ENCODE measurements at regions not wholly inside any gene's neighbourhood (a gene's known extent, or its start where the extent isn't known, plus 50 kb on each side); places are given as distances from the start of the nearest gene placed in this dataset.

- ATAC-seq (no peak), DNase-seq (no peak), FAIRE-seq (no peak)
- intact Hi-C loops (cut with DNase I), result no loop called here
- WGBS, 2 donors, result 68 to 86% methylated on average over 2 of the region's 2 CpGs
- Histone ChIP-seq H3K27me3 (no peaks in the 10 kb centered on the region), H3K4me3 (no peak overlapping the region), H3K27ac (no peak overlapping the region), H3K9me3 (no peaks in the 10 kb centered on the region), H3K4me1 (no peaks in the 10 kb centered on the region), H3K36me3 (no peaks in the 10 kb centered on the region)
- TF ChIP-seq, protein P1, sequence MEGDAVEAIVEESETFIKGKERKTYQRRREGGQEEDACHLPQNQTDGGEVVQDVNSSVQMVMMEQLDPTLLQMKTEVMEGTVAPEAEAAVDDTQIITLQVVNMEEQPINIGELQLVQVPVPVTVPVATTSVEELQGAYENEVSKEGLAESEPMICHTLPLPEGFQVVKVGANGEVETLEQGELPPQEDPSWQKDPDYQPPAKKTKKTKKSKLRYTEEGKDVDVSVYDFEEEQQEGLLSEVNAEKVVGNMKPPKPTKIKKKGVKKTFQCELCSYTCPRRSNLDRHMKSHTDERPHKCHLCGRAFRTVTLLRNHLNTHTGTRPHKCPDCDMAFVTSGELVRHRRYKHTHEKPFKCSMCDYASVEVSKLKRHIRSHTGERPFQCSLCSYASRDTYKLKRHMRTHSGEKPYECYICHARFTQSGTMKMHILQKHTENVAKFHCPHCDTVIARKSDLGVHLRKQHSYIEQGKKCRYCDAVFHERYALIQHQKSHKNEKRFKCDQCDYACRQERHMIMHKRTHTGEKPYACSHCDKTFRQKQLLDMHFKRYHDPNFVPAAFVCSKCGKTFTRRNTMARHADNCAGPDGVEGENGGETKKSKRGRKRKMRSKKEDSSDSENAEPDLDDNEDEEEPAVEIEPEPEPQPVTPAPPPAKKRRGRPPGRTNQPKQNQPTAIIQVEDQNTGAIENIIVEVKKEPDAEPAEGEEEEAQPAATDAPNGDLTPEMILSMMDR (IDR thresholded peaks at IDR 0.05), result no peak
Measured at GRCh38 chr15:97686324-97686723, 274.2 kb upstream of the ARRDC4 start.

- no peaks in the 10 kb centered on the region for H3K27me3 ChIP-seq
- no peaks in the 10 kb centered on the region for H3K36me3 ChIP-seq
- H3K9me3 ChIP-seq, result no peaks in the 10 kb centered on the region
- H3K4me3 ChIP-seq, result no peak overlapping the region
- ATAC-seq (no peak), DNase-seq (no peak), FAIRE-seq (no peak)
- H3K27ac ChIP-seq, result no peak overlapping the region
- TF ChIP-seq, protein P1 (IDR thresholded peaks at IDR 0.05), result no peak
- no peaks in the 10 kb centered on the region for H3K4me1 ChIP-seq
- intact Hi-C loops (cut with DNase I), result no loop called here
Measured at GRCh38 chr15:97687654-97688053, 272.8 kb upstream of the ARRDC4 start.

DNA sequence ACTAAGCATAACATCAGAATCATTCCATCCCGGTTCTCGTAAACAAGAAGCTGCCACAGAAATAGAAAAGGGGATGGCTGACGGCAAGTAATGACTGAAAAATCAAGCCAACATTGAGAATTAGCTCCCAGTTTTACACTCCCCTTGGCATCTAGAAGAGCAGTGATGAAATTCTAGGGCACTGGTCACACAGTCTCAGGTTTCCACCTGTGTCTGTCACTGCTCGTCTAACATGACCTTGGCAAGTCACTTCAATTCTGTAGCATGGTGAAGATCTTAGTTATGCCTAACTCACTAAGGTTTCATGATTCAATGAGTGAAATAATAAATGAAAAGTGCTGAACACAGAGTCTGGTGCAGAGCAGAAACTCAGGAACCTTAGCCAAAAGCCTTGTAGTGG, 272.3 kb upstream of the ARRDC4 start:
- intact Hi-C loops (cut with DNase I), result no loop called here
- no peak for ATAC-seq
- no peaks in the 10 kb centered on the region for H3K27me3 ChIP-seq
- H3K27ac ChIP-seq, result no peak overlapping the region
- no peaks in the 10 kb centered on the region for H3K36me3 ChIP-seq
- no peak overlapping the region for H3K4me3 ChIP-seq
- 69 to 75% methylated on average over 4 of the region's 4 CpGs for WGBS, 2 donors
- H3K4me1 ChIP-seq, result no peaks in the 10 kb centered on the region
- no peak for DNase-seq
- TF ChIP-seq, protein P1 (IDR thresholded peaks at IDR 0.05), result no peak
- FAIRE-seq, result no peak
- no peaks in the 10 kb centered on the region for H3K9me3 ChIP-seq

DNA sequence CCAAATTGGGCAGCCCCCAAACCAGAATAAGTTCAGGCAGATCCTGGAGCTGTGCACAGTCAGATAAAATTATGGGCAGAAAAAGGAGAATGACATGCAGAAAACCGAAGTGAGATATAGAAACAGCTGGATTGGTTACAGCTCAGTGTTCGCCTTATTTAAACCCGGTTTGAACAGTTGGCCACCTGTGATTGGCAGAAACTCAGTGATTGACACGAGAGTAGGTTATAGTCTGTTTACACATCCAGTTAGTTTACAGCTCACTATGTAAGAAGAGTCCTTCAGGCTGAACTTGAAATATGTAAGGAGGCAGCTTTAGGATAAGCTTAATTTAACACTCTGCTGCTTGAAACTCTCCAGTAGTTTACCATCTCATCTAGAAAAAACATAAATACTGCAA, 271.6 kb upstream of the ARRDC4 start:
- intact Hi-C loops (cut with DNase I), result no loop called here
- Histone ChIP-seq H3K4me1 (no peaks in the 10 kb centered on the region), H3K27me3 (no peaks in the 10 kb centered on the region), H3K9me3 (no peaks in the 10 kb centered on the region), H3K36me3 (no peaks in the 10 kb centered on the region), H3K27ac (no peak overlapping the region), H3K4me3 (no peak overlapping the region)
- 61 to 70% methylated on average over 4 of the region's 4 CpGs for WGBS, 2 donors
- FAIRE-seq, result no peak
- TF ChIP-seq, protein P1 (IDR thresholded peaks at IDR 0.05), result no peak
- DNase-seq, result no peak
- no peak for ATAC-seq

- no peak for DNase-seq
- FAIRE-seq, result no peak
- Histone ChIP-seq H3K36me3 (no peaks in the 10 kb centered on the region), H3K27me3 (no peaks in the 10 kb centered on the region), H3K4me1 (no peaks in the 10 kb centered on the region), H3K27ac (no peak overlapping the region), H3K4me3 (no peak overlapping the region), H3K9me3 (no peaks in the 10 kb centered on the region)
- intact Hi-C loops (cut with DNase I), result no loop called here
- TF ChIP-seq, protein P1 (IDR thresholded peaks at IDR 0.05), result no peak
- no peak for ATAC-seq
- 67 to 69% methylated on average over 3 of the region's 3 CpGs for WGBS, 2 donors
Measured at GRCh38 chr15:97691078-97691477, 269.4 kb upstream of the ARRDC4 start.
